GM12865 (cell line): ENCODE measurements at regions not wholly inside any gene's neighbourhood (a gene's known extent, or its start where the extent isn't known, plus 50 kb on each side); places are given as distances from the start of the nearest gene placed in this dataset.
"Not testable (repeated sequence)": the region's sequence is repeated elsewhere in the genome, so short reads cannot be mapped to it uniquely, and the experiment has no call there.

Experiments used
- DNase-seq: peaks from one replicate; pipeline ENCODE4 v3.0.0; 2010; ENCODE audit warnings: low read depth
- H3K4me3 ChIP-seq: 2 replicates; pipeline ENCODE4 v1.5.1; 2011; ENCODE audit warnings: mild to moderate bottlenecking, low read depth, low read length, control low read depth
- TF ChIP-seq, protein P1 (sequence below): IDR thresholded peaks from 2 replicates; pipeline ENCODE4 v1.5.1; 2011; ENCODE audit warnings: low read length, control low read depth, low read depth, inconsistent platforms; ENCODE audit not compliant: insufficient read depth; ENCODE audit errors: missing control alignments

DNA sequence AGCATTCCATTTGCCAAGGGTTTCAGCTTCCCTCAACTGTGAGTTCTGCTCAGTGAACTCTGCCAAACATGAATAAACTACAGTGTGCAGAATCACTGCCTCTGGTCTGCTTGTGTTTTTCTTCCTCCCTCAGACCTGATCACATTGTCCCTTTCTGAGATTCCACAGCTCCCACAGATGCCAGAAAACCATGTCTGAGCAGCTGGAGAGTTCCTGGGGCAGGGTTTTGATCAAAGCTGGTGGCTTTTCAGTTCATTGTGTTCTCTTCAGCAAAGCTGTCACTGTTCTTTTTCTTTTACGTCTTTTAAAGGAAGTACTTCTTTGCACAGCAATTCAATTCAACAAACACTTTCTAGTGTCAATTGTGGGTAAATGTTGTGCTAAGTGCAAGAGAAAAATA is 555.8 kb downstream of the RBFOX1 start:
- TF ChIP-seq, protein P1, sequence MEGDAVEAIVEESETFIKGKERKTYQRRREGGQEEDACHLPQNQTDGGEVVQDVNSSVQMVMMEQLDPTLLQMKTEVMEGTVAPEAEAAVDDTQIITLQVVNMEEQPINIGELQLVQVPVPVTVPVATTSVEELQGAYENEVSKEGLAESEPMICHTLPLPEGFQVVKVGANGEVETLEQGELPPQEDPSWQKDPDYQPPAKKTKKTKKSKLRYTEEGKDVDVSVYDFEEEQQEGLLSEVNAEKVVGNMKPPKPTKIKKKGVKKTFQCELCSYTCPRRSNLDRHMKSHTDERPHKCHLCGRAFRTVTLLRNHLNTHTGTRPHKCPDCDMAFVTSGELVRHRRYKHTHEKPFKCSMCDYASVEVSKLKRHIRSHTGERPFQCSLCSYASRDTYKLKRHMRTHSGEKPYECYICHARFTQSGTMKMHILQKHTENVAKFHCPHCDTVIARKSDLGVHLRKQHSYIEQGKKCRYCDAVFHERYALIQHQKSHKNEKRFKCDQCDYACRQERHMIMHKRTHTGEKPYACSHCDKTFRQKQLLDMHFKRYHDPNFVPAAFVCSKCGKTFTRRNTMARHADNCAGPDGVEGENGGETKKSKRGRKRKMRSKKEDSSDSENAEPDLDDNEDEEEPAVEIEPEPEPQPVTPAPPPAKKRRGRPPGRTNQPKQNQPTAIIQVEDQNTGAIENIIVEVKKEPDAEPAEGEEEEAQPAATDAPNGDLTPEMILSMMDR: no peak
- DNase-seq: no peak
- H3K4me3 ChIP-seq: no peak overlapping the region

GRCh38 chr16:7887316-7887715 is 554.7 kb downstream of the RBFOX1 start:
- no peak for DNase-seq
- TF ChIP-seq, protein P1: no peak
- H3K4me3 ChIP-seq: no peak overlapping the region

DNA sequence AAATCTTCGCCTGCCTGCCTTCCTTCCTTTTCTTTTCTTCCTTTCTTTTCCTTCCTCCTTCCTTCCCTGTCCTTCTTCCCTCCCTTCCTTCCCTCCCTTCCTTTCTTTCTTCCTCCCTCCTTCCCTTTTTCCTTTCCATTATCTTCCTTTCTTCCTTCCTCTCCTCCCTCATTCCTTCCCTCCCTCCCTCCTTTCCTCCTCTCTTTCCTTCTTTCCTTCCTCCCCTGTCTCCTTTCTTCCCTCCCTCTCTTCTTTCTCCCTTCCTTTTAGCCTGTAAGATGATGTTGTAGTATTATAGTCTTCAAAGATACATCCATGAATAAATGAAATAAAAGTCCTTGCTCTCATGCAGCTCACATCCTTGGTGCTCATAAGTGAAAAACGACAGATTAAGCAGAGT is 539.3 kb downstream of the RBFOX1 start:
- TF ChIP-seq, protein P1: no peak
- no peak overlapping the region for H3K4me3 ChIP-seq
- no peak for DNase-seq

DNA sequence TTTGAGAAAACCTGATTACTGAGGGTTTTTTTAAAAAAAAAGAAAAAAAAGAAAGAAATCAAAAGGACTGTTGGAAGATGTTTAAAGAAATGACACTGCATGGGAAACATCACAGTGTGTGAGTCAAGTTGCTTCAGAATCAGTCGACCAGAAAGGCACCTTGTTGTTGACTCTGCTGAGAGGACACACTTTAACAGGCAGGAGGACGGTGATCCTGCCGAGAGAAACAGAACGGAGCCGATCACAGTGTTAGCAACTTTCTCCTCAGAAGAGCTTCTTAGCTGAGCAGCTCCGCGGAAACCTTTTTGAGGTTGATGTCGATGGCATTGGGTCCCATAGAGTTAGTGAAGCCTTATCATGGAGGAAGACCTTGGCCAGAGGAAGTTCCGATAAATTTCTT is 538.7 kb downstream of the RBFOX1 start:
- TF ChIP-seq, protein P1: no peak
- H3K4me3 ChIP-seq: no peak overlapping the region
- DNase-seq: no peak

- DNase-seq: no peak
- H3K4me3 ChIP-seq: no peak overlapping the region
- TF ChIP-seq, protein P1: no peak
These were observed 535.2 kb downstream of the RBFOX1 start for GRCh38 chr16:7867831-7868230.

- no peak overlapping the region for H3K4me3 ChIP-seq
- TF ChIP-seq, protein P1: no peak
- no peak for DNase-seq
These were observed 533.5 kb downstream of the RBFOX1 start for GRCh38 chr16:7866144-7866543.

DNA sequence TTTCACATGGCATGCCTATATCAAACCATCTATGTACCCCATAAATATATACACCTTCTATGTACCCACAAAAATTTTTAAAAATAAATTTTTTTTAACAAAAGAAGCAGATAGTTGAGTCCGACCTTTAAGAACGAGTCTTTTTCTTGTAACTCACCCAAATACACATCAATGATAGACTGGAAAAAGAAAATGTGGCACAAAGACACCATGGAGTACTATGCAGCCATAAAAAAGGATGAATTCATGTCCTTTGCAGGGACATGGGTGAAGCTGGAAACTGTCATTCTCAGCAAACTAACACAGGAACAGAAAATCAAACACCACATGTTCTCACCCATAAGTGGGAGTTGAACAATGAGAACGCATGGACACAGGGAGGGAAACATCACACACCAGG is 532.7 kb downstream of the RBFOX1 start:
- not testable (repeated sequence) for H3K4me3 ChIP-seq, DNase-seq
